OCI-LY3 (cell line): ENCODE measurements at regions not wholly inside any gene's neighbourhood (a gene's known extent, or its start where the extent isn't known, plus 50 kb on each side); places are given as distances from the start of the nearest gene placed in this dataset.

Experiments
- EZH2phosphoT487 ChIP-seq: fragments of 200-600 bp; shearing (Covaris generic); IDR thresholded peaks from 2 replicates; pipeline ENCODE4 v1.6.1; 2018; ENCODE audit warnings: antibody characterized with exemption, mixed run types, low read depth
- TF ChIP-seq, protein P1 (sequence below): fragments of 200-600, 300-600 bp; sonication (generic); IDR thresholded peaks from 2 replicates; pipeline ENCODE4 v1.5.1; 2014; ENCODE audit warnings: antibody characterized with exemption, low read length, low read depth

DNA sequence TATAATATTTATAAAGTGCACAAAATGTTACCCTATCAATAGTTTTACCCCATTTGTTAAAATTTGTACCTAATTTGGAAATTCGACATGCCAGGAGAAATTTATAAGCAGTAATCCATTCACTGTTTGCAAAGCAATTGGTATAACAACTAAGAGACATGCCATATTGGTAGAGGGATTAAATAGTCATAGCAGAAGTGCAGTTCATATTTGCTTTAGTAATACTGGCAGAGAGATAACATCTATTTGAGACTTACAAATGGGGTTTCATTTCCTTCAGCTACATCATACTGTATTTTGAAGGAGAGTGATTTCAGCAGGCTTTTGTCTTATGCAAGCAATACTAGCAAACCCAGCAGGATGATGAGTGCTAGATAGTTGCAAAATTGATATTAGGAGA is 610.4 kb upstream of the CDH10 start:
- TF ChIP-seq, protein P1, sequence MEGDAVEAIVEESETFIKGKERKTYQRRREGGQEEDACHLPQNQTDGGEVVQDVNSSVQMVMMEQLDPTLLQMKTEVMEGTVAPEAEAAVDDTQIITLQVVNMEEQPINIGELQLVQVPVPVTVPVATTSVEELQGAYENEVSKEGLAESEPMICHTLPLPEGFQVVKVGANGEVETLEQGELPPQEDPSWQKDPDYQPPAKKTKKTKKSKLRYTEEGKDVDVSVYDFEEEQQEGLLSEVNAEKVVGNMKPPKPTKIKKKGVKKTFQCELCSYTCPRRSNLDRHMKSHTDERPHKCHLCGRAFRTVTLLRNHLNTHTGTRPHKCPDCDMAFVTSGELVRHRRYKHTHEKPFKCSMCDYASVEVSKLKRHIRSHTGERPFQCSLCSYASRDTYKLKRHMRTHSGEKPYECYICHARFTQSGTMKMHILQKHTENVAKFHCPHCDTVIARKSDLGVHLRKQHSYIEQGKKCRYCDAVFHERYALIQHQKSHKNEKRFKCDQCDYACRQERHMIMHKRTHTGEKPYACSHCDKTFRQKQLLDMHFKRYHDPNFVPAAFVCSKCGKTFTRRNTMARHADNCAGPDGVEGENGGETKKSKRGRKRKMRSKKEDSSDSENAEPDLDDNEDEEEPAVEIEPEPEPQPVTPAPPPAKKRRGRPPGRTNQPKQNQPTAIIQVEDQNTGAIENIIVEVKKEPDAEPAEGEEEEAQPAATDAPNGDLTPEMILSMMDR = no peak
- TF ChIP-seq EZH2phosphoT487 = no peak
